ENCODE measurements at regions not wholly inside any gene's neighbourhood (a gene's known extent, or its start where the extent isn't known, plus 50 kb on each side); places are given as distances from the start of the nearest gene placed in this dataset.

GRCh38 chr11:31884080-31884479, 73.0 kb upstream of the PAX6 start:
- DNase-seq, result no peak

- no peak for DNase-seq
These were observed 72.3 kb upstream of the PAX6 start for GRCh38 chr11:31883435-31883834.

GRCh38 chr11:31882951-31883392, 71.8 kb upstream of the PAX6 start:
- DNase-seq, result no peak

- no peak for DNase-seq
These were observed 70.7 kb upstream of the PAX6 start for GRCh38 chr11:31881825-31882224.

GRCh38 chr11:31879681-31880080, 68.6 kb upstream of the PAX6 start:
- DNase-seq, result no peak

GRCh38 chr11:31877863-31878262, 66.7 kb upstream of the PAX6 start:
- no peak for DNase-seq

- DNase-seq, result no peak
These were observed 66.0 kb upstream of the PAX6 start for GRCh38 chr11:31877083-31877482.

GRCh38 chr11:31875866-31876560, 64.9 kb upstream of the PAX6 start:
- no peak for DNase-seq

- peak; percentile 7 to 45 for DNase-seq
These were observed 63.6 kb upstream of the PAX6 start for GRCh38 chr11:31874631-31875191.

GRCh38 chr11:31873124-31873523, 62.0 kb upstream of the PAX6 start:
- no peak for DNase-seq

- DNase-seq, result no peak
These were observed 60.9 kb upstream of the PAX6 start for GRCh38 chr11:31872076-31872443.

GRCh38 chr11:31871310-31872075, 60.4 kb upstream of the PAX6 start:
- no peak for DNase-seq

- peak; percentile 18 to 47 for DNase-seq
These were observed 59.6 kb upstream of the PAX6 start for GRCh38 chr11:31870609-31871309.

- DNase-seq, result no peak
These were observed 58.9 kb upstream of the PAX6 start for GRCh38 chr11:31869986-31870385.

GRCh38 chr11:31865606-31866300, 54.6 kb upstream of the PAX6 start:
- DNase-seq, result no peak

GRCh38 chr11:31863170-31863832, 52.2 kb upstream of the PAX6 start:
- DNase-seq, result no peak

- no peak for DNase-seq
These were observed 49.9 kb upstream of the PAX6 start for GRCh38 chr11:31861011-31861410.
